HK-2 (cell line): ENCODE measurements at regions not wholly inside any gene's neighbourhood (a gene's known extent, or its start where the extent isn't known, plus 50 kb on each side); places are given as distances from the start of the nearest gene placed in this dataset.
"Not testable (repeated sequence)": the region's sequence is repeated elsewhere in the genome, so short reads cannot be mapped to it uniquely, and the experiment has no call there.

ENCODE experiments used
- DNase-seq: peaks from one replicate; pipeline ENCODE4 v3.0.0-alpha.2; 2018; ENCODE audit not compliant: unreplicated experiment

- DNase-seq: no peak
Observed at GRCh38 chr9:113705306-113705927, 170.7 kb upstream of the ZNF618 start.

- no peak for DNase-seq
Observed at GRCh38 chr9:113705928-113706519, 170.1 kb upstream of the ZNF618 start.

GRCh38 chr9:113707953-113708695 lies 168.0 kb upstream of the ZNF618 start:
- DNase-seq: no peak

GRCh38 chr9:113708821-113709713 lies 167.0 kb upstream of the ZNF618 start:
- DNase-seq: no peak

- DNase-seq: no peak
Observed at GRCh38 chr9:113709721-113710120, 166.4 kb upstream of the ZNF618 start.

GRCh38 chr9:113711251-113711650 lies 164.9 kb upstream of the ZNF618 start:
- no peak for DNase-seq

- no peak for DNase-seq
Observed at GRCh38 chr9:113712053-113712452, 164.1 kb upstream of the ZNF618 start.

GRCh38 chr9:113715086-113715485 lies 161.0 kb upstream of the ZNF618 start:
- peak; percentile 35 for DNase-seq

- DNase-seq: no peak
Observed at GRCh38 chr9:113719919-113720318, 156.2 kb upstream of the ZNF618 start.

- no peak for DNase-seq
Observed at GRCh38 chr9:113720495-113720894, 155.6 kb upstream of the ZNF618 start.

- DNase-seq: no peak
Observed at GRCh38 chr9:113721856-113722255, 154.3 kb upstream of the ZNF618 start.

- no peak for DNase-seq
Observed at GRCh38 chr9:113724202-113724601, 151.9 kb upstream of the ZNF618 start.

- DNase-seq: no peak
Observed at GRCh38 chr9:113728989-113729388, 147.1 kb upstream of the ZNF618 start.

GRCh38 chr9:113734826-113735225 lies 141.3 kb upstream of the ZNF618 start:
- DNase-seq: no peak

- DNase-seq: peak; percentile 45
Observed at GRCh38 chr9:113737517-113738271, 138.4 kb upstream of the ZNF618 start.

GRCh38 chr9:113738496-113738892 lies 137.6 kb upstream of the ZNF618 start:
- DNase-seq: no peak

GRCh38 chr9:113738893-113739604 lies 137.1 kb upstream of the ZNF618 start:
- no peak for DNase-seq

- not testable (repeated sequence) for DNase-seq
Observed at GRCh38 chr9:113739605-113740507, 136.3 kb upstream of the ZNF618 start.
